ENCODE measurements at regions not wholly inside any gene's neighbourhood (a gene's known extent, or its start where the extent isn't known, plus 50 kb on each side); places are given as distances from the start of the nearest gene placed in this dataset.
"Not testable (repeated sequence)": the region's sequence is repeated elsewhere in the genome, so short reads cannot be mapped to it uniquely, and the experiment has no call there.

- DNase-seq, result peak; percentile 46
Measured at GRCh38 chr9:115672477-115673316, 480.9 kb upstream of the PAPPA start.

- DNase-seq, result no peak
Measured at GRCh38 chr9:115673599-115673998, 480.0 kb upstream of the PAPPA start.

DNA sequence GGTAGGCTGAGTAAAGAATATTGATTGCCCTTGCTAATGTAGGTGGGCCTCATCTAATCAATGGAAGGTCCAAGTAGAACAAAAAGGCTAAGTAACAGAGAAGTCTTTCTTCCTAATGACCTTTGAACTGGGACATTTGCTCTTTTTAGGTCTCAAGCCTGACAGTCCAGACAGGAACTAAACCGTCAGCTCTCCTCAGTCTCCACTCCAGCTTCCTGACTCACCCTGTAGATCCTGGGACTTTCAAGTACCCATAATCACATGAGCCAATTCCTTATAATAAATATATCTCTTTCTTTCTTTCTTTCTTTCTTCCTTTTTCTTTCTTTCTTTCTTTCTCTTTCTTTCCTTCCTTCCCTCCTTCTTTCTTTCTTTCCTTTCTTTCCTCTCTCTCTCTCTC lies 479.5 kb upstream of the PAPPA start:
- DNase-seq, result no peak

DNA sequence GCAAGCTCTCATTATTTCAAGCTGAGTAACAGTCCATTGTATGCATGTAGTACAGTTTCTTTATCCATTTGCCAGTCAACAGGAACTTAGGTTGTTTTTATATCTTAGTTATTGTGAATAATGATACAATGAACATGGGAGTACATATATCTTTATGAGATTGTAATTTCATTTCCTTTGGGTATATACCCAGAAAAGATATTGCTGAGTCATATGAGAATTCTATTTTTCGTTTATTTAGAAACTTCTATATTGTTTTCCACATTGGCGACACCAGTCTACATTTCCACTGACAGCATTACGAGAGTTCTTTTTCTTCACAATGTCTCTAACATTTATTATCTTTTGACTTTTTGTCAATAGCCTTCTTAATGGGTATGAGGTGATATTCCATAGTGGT lies 477.8 kb upstream of the PAPPA start:
- DNase-seq, result no peak

GRCh38 chr9:115680231-115680630 lies 473.4 kb upstream of the PAPPA start:
- DNase-seq, result no peak

DNA sequence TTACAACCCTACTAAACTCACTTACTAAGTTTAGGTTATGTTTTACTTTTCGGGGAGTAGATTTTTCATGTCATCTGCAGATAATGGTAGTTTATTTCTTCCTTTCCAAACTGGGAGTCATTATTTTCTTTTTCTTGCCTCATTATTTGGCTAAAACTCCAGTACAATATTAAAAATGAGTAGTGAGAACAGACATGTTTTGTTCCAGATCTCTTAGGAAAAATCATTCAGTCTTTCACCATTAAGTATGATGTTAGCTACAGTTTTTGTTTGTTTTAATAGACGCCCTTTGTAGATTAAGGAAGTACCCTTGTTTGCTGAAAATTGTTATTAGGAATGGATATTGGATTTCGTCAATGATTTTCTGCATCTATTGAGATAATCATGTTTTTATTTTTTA lies 472.0 kb upstream of the PAPPA start:
- DNase-seq, result no peak

GRCh38 chr9:115686069-115686468 lies 467.5 kb upstream of the PAPPA start:
- no peak for DNase-seq

DNA sequence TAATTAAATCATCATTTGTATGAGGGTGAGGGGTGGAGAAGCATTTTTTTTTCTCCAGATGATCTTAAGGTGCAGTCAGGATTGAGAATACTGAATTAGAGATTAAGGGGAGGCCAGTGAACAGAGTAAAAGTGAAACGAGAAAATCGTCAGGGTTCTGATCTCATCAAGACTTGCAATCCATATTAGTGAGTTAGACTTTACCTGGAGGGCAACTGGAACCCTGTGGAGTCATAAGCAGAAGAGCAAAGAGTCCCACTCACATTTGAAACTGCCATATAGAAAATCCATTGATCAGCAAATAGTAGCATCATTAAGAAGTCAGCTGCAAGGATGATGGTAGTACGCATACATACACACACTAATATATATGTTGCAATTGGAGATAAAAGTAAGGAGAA lies 466.2 kb upstream of the PAPPA start:
- no peak for DNase-seq

GRCh38 chr9:115689331-115689730 lies 464.3 kb upstream of the PAPPA start:
- DNase-seq, result no peak

DNA sequence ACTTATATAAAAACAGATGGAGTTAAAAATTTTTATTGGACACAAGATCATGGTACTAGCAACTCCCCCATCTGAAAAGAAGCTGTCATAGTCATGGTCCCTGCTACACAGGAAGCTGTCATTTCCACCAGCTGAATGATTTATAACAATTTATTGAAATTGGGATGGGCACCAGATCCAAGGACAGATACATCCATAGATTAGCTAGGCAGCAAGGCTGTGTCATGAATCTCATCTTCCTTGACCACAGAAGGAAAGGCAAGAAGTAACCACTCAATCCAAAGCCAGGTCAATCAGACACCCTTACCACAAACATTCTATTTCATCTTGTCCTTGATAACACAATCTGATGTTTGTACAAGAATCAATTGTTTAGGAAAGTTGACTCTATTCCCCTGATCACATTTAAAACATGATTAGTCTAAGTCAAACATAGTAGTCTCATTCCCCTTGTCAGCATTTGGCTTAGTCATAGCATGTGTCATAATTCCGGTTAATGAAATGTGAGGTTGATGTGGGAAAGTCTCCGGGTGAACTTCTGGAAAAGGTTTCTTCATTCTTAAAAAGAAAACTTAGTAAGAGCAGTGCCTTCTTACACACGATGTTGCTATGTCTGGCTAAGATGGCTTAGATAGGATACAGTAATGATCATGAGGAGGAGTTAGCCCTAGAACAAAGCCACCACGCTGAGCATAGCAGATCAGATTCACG lies 462.6 kb upstream of the PAPPA start:
- no peak for DNase-seq

- DNase-seq, result no peak
Measured at GRCh38 chr9:115691693-115692092, 461.9 kb upstream of the PAPPA start.

GRCh38 chr9:115692868-115693267 lies 460.7 kb upstream of the PAPPA start:
- DNase-seq, result not testable (repeated sequence)

- no peak for DNase-seq
Measured at GRCh38 chr9:115694014-115694413, 459.6 kb upstream of the PAPPA start.

- DNase-seq, result no peak
Measured at GRCh38 chr9:115694991-115695390, 458.6 kb upstream of the PAPPA start.

- no peak for DNase-seq
Measured at GRCh38 chr9:115712981-115713380, 440.6 kb upstream of the PAPPA start.

DNA sequence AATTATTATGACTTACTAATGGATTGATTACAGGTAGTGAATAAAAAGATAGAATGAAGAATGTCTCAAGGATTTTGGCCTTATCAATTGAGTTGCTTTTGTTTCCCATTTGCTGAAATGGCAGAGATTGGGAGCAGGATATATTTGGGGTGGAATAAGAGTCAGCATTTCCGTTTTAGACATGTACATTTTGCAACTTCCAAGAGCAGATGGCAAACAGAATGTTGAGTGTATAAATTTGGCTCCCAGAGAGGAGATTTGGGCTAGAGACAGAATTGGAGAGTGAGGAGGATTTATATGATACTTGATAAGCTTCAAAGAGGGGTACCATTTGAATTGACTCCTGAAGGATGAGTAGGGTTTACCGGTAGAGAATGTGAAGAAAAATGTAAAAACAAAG lies 437.9 kb upstream of the PAPPA start:
- DNase-seq, result no peak

- DNase-seq, result no peak
Measured at GRCh38 chr9:115717298-115717697, 436.3 kb upstream of the PAPPA start.

DNA sequence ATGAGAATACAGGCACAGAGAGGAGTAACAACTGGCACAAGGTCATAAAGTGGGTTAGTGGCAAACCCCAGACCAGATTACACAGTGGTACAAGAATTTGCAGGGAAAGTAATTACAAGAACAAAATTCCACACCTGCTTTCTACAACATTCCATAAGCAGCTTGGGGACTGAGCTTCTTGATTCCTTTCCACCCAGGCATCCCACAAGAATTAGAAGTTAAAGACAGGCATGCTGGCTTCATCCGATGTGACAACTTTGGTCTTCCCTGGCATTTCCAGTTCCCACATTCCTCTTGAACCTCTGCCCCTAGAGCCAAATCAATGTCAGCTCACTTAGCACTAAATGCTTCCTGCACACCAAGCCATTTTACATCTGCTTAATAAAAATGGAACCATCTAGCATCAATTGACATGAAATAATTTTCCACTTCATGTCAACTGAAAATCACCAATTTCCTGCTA lies 435.8 kb upstream of the PAPPA start:
- no peak for DNase-seq

DNA sequence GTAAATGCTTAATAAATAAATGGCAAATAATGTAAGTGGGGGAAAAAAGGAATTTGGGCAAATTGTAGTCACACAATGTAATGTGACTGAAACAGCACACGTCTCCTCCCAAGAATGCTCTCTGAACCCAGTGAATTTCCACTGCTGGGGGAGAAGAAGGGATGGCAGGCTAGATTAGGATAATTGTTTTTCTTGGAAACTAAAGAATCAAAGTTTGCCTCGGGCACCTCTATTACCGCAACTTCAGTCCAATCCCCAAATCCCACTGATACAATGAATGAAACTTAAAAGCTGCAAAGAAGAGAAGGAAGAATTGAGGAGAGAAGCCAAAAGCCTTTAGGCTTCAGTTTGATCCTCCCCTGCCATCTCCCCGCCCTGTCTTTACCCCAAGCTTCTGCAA lies 423.2 kb upstream of the PAPPA start:
- no peak for DNase-seq

DNA sequence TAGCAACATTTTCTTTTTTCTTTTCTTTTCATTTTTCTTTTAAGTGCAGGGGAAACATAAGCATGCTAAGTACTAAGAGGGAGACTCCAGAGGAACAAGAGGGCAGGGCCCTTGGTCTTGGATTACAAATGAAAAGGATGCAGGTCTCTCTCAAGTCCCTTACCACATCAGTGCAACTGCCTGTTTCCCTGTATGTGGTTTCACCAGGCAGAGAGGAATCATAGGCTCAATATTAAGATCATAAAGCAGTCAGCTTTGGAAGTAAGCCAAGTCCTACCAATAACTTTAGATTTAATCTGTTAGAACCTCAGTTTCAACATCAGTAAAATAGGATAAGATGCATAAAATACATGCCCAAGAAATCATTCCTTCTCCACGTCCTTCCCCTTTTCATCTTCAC lies 422.7 kb upstream of the PAPPA start:
- no peak for DNase-seq

GRCh38 chr9:115733318-115734110 lies 420.1 kb upstream of the PAPPA start:
- no peak for DNase-seq

- DNase-seq, result no peak
Measured at GRCh38 chr9:115739096-115739875, 414.3 kb upstream of the PAPPA start.
